ENCODE measurements at regions not wholly inside any gene's neighbourhood (a gene's known extent, or its start where the extent isn't known, plus 50 kb on each side); places are given as distances from the start of the nearest gene placed in this dataset.
A peak's percentile ranks its signal among the peaks of the same experiment; 100 is the strongest.

GRCh38 chr5:143964919-143965318 lies 153.0 kb downstream of the HMHB1 start:
- in situ Hi-C loops (cut with MboI; ENCODE audit: low pct_ligation_motif_present in 1 of 4, low pct_unique_long_range_greater_than_20kb in 1 of 4, low sequenced_read_pairs in 3 of 4), result no loop called here
- TF ChIP-seq CTCF (IDR thresholded peaks at IDR 0.05) (no peak), EP300 (IDR thresholded peaks at IDR 0.05; ENCODE audit: low read depth) (no peak), POLR2A (IDR thresholded peaks at IDR 0.05) (no peak), POLR2AphosphoS5 (IDR thresholded peaks at IDR 0.05) (no peak)
- H3K36me3 ChIP-seq, result no peaks in the 10 kb centered on the region
- no peak overlapping the region for H3K4me3 ChIP-seq
- 97 to 100% methylated on average over 2 to 3 of the region's 3 CpGs for WGBS, 2 donors (ENCODE audit: low coverage in 1 of 2)
- intact Hi-C loops (cut with DNase I; ENCODE audit: low total_unique reads), result no loop called here
- no peaks in the 10 kb centered on the region for H3K9me3 ChIP-seq
- H3K27ac ChIP-seq, result no peak overlapping the region
- no peaks in the 10 kb centered on the region for H3K4me1 ChIP-seq
- no peaks in the 10 kb centered on the region for H3K27me3 ChIP-seq
- no peak for DNase-seq

DNA sequence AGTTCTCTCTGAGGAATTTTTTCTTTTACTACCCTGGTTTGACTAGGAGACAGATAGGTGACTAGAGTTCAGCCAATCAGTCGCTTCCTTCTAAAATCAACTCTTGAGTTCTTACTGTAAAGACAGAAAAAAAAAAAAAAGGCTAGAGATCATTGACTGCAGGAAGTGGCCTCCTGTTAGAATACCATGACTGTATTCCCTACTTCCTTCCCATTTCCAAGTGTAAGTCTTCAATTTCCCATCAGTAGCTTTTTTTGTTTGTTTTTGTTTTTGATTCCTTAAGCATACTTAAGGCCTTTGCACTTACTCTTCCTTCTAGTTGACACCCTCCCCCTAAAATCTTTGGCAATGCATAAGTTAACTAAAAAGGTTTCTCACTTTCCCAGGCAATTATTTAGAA lies 154.3 kb downstream of the HMHB1 start:
- no peak overlapping the region for H3K4me3 ChIP-seq
- no peaks in the 10 kb centered on the region for H3K9me3 ChIP-seq
- DNase-seq, result no peak
- H3K27ac ChIP-seq, result no peak overlapping the region
- WGBS, 2 donors (ENCODE audit: low coverage in 1 of 2), result 90% methylated on average over 1 of the region's 1 CpG; no CpG with 5 or more reads in 1 of the 2 donors
- intact Hi-C loops (cut with DNase I; ENCODE audit: low total_unique reads), result no loop called here
- no peaks in the 10 kb centered on the region for H3K4me1 ChIP-seq
- H3K36me3 ChIP-seq, result no peaks in the 10 kb centered on the region
- H3K27me3 ChIP-seq, result no peaks in the 10 kb centered on the region
- in situ Hi-C loops (cut with MboI; ENCODE audit: low pct_ligation_motif_present in 1 of 4, low pct_unique_long_range_greater_than_20kb in 1 of 4, low sequenced_read_pairs in 3 of 4), result no loop called here
- TF ChIP-seq CTCF (IDR thresholded peaks at IDR 0.05) (no peak), POLR2AphosphoS5 (IDR thresholded peaks at IDR 0.05) (no peak), EP300 (IDR thresholded peaks at IDR 0.05; ENCODE audit: low read depth) (no peak), POLR2A (IDR thresholded peaks at IDR 0.05) (no peak)

DNA sequence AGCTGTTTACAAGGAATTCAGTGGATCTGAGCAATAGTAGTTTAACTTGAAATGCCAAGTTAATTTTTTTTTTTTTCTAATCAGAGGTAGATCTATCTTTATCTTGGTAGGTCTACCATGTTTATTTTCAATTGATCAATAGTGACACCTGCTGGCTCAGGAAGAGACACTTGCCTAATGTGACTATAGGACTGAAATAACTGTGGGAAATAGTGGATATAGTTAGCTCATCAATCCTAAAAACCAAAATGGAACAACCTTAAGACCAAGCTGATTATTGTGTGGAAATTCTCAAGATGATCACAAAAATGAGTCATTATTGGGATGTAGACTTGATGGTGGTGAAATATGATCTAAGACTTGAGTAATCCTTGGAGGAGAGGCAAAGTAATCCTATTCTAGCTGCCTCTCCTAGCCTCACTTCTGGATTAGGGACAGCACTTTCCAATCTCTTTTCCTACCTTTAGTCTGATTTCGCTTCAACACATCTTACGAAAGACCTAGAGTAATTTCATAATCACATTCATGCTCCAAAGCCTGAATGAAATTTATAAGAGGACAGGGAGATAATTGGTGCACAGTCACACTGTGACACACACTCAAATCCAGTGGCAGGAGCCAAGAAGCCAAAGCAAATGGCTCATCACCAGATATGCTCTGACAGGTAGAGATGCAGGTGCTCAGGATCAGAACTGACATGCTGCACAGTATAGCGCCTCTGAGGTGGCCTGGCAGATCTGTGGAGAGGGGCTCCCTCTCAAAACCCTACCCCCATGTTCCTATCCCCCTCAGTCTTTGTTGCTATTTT lies 156.3 kb downstream of the HMHB1 start:
- intact Hi-C loops (cut with DNase I; ENCODE audit: low total_unique reads) (no loop called here), in situ Hi-C loops (cut with MboI; ENCODE audit: low pct_ligation_motif_present in 1 of 4, low pct_unique_long_range_greater_than_20kb in 1 of 4, low sequenced_read_pairs in 3 of 4) (no loop called here)
- Histone ChIP-seq H3K4me3 (no peak overlapping the region), H3K27ac (no peak overlapping the region), H3K36me3 (no peaks in the 10 kb centered on the region), H3K9me3 (no peaks in the 10 kb centered on the region), H3K27me3 (no peaks in the 10 kb centered on the region), H3K4me1 (no peaks in the 10 kb centered on the region)
- TF ChIP-seq POLR2A (IDR thresholded peaks at IDR 0.05) (no peak), CTCF (IDR thresholded peaks at IDR 0.05) (peak in 4 of 5 experiments; percentile 12 to 37 (median 26))
- WGBS, 2 donors (ENCODE audit: low coverage in 1 of 2), result 60 to 84% methylated on average over 1 to 3 of the region's 3 CpGs
- DNase-seq, result no peak

GRCh38 chr5:143970159-143970558 lies 158.2 kb downstream of the HMHB1 start:
- intact Hi-C loops (cut with DNase I; ENCODE audit: low total_unique reads), result no loop called here
- WGBS, 2 donors (ENCODE audit: low coverage in 1 of 2), result 84 to 85% methylated on average over 3 of the region's 3 CpGs
- no peak for DNase-seq

More at GRCh38 chr5:143970159-143970558, 158.2 kb downstream of the HMHB1 start:
- Histone ChIP-seq H3K4me1 (no peaks in the 10 kb centered on the region), H3K36me3 (no peaks in the 10 kb centered on the region), H3K4me3 (no peak overlapping the region), H3K9me3 (no peaks in the 10 kb centered on the region), H3K27ac (no peak overlapping the region), H3K27me3 (no peaks in the 10 kb centered on the region)
- TF ChIP-seq POLR2A (IDR thresholded peaks at IDR 0.05) (no peak), POLR2AphosphoS5 (IDR thresholded peaks at IDR 0.05) (no peak), CTCF (IDR thresholded peaks at IDR 0.05) (no peak), EP300 (IDR thresholded peaks at IDR 0.05; ENCODE audit: low read depth) (no peak)
- in situ Hi-C loops (cut with MboI; ENCODE audit: low pct_ligation_motif_present in 1 of 4, low pct_unique_long_range_greater_than_20kb in 1 of 4, low sequenced_read_pairs in 3 of 4), result no loop called here
